Neural cell (in vitro differentiated cells): ENCODE measurements at regions not wholly inside any gene's neighbourhood (a gene's known extent, or its start where the extent isn't known, plus 50 kb on each side); places are given as distances from the start of the nearest gene placed in this dataset.

Source experiments
- H2AFZ ChIP-seq: fragments of 200-600, 300-800 bp; sonication (generic), shearing (Covaris generic); 2 replicates; pipeline ENCODE4 v1.6.0; 2014; ENCODE audit warnings: low read depth, mild to moderate bottlenecking, antibody characterized with exemption, low read length, moderate library complexity
- H3F3A ChIP-seq: fragments of 200-600 bp; shearing (Covaris generic); 2 replicates; pipeline ENCODE4 v1.6.1; 2016; ENCODE audit warnings: mild to moderate bottlenecking, moderate library complexity, mixed read lengths, antibody characterized with exemption, low read length; ENCODE audit not compliant: insufficient read depth, poor library complexity, severe bottlenecking
- H3K27ac ChIP-seq: fragments of 200-600, 300-800 bp; sonication (generic), shearing (Covaris generic); 2 replicates; pipeline ENCODE4 v1.5.1; 2014; ENCODE audit warnings: mild to moderate bottlenecking, low read length, moderate library complexity
- H3K27me3 ChIP-seq: fragments of 300-800, 200-600 bp; sonication (generic), shearing (Covaris generic); 2 replicates; pipeline ENCODE4 v1.6.0; 2014; ENCODE audit warnings: mild to moderate bottlenecking, low read depth, low read length, moderate library complexity; ENCODE audit not compliant: insufficient read depth
- H3K36me3 ChIP-seq: fragments of 300-800, 200-600 bp; sonication (generic), shearing (Covaris generic); 2 replicates; pipeline ENCODE4 v1.5.1; 2014; ENCODE audit warnings: mild to moderate bottlenecking, antibody characterized with exemption, low read length, moderate library complexity; ENCODE audit not compliant: insufficient read depth
- H3K4me2 ChIP-seq: fragments of 300-800, 200-600 bp; sonication (generic), shearing (Covaris generic); 2 replicates; pipeline ENCODE4 v1.6.0; 2014; ENCODE audit warnings: mild to moderate bottlenecking, low read length
- H3K4me3 ChIP-seq: fragments of 300-800, 200-600 bp; sonication (generic), shearing (Covaris generic); 2 replicates; pipeline ENCODE4 v1.5.1; 2014; ENCODE audit warnings: mild to moderate bottlenecking, low read length, moderate library complexity
- H3K79me2 ChIP-seq: fragments of 200-600 bp; shearing (Covaris generic); replicated peaks from 2 replicates; pipeline ENCODE4 v1.6.0; 2014; ENCODE audit warnings: mild to moderate bottlenecking, low read length, moderate library complexity; ENCODE audit not compliant: insufficient read depth
- H3K9ac ChIP-seq: fragments of 300-800, 200-600 bp; sonication (generic), shearing (Covaris generic); 2 replicates; pipeline ENCODE4 v1.6.1; 2016; ENCODE audit warnings: mild to moderate bottlenecking, low read length, mixed read lengths
- H3K9me2 ChIP-seq: fragments of 200-600 bp; shearing (Covaris generic); 2 replicates; pipeline ENCODE4 v1.6.1; 2016; ENCODE audit warnings: mild to moderate bottlenecking, low read length, mixed read lengths; ENCODE audit not compliant: insufficient read depth
- H3K9me3 ChIP-seq: fragments of 200-600, 300-800 bp; sonication (generic), shearing (Covaris generic); 2 replicates; pipeline ENCODE4 v1.6.1; 2016; ENCODE audit warnings: mild to moderate bottlenecking, mixed run types, low read length, moderate library complexity, mixed read lengths
- H4K20me1 ChIP-seq: fragments of 200-600 bp; shearing (Covaris generic); 2 replicates; pipeline ENCODE4 v1.6.1; 2016; ENCODE audit warnings: mild to moderate bottlenecking, mixed run types; ENCODE audit not compliant: insufficient read depth
- EP300 ChIP-seq: fragments of 450-650 bp; conservative IDR thresholded peaks from 2 replicates; pipeline ENCODE4 v1.6.1; 2014; ENCODE audit warnings: antibody characterized with exemption, mild to moderate bottlenecking, moderate library complexity; ENCODE audit not compliant: poor library complexity, severe bottlenecking
- EZH2 ChIP-seq: fragments of 200-600, 300-800 bp; shearing (Covaris generic), sonication (generic); IDR thresholded peaks from 2 replicates; pipeline ENCODE4 v1.6.1; 2014; ENCODE audit warnings: antibody characterized with exemption, low read length, borderline replicate concordance, mild to moderate bottlenecking; ENCODE audit not compliant: insufficient read depth, poor library complexity, severe bottlenecking
- MXI1 ChIP-seq: fragments of 450-650 bp; conservative IDR thresholded peaks from 2 replicates; pipeline ENCODE4 v1.6.1; 2014; ENCODE audit warnings: antibody characterized with exemption, mild to moderate bottlenecking; ENCODE audit not compliant: poor library complexity, severe bottlenecking
- POLR2AphosphoS5 ChIP-seq: IDR thresholded peaks from 2 replicates; pipeline ENCODE4 v1.6.1; 2012
- RAD21 ChIP-seq: fragments of 450-650 bp; conservative IDR thresholded peaks from 2 replicates; pipeline ENCODE4 v1.6.1; 2014; ENCODE audit warnings: antibody characterized with exemption, mild to moderate bottlenecking, moderate library complexity
- REST ChIP-seq: IDR thresholded peaks from 2 replicates; pipeline ENCODE4 v1.6.1; 2012; ENCODE audit warnings: borderline replicate concordance
- SMC3 ChIP-seq: fragments of 450-650 bp; conservative IDR thresholded peaks from 2 replicates; pipeline ENCODE4 v1.6.1; 2014; ENCODE audit warnings: antibody characterized with exemption, mild to moderate bottlenecking, moderate library complexity; ENCODE audit not compliant: poor library complexity
- TAF1 ChIP-seq: IDR thresholded peaks from 2 replicates; pipeline ENCODE4 v1.6.1; 2012; ENCODE audit warnings: low read depth
- TF ChIP-seq, protein P1 (sequence below): fragments of 450-650 bp; IDR thresholded peaks from 2 replicates; pipeline ENCODE4 v1.5.1; 2014; ENCODE audit warnings: antibody characterized with exemption, mild to moderate bottlenecking, moderate library complexity; ENCODE audit not compliant: poor library complexity, severe bottlenecking

DNA sequence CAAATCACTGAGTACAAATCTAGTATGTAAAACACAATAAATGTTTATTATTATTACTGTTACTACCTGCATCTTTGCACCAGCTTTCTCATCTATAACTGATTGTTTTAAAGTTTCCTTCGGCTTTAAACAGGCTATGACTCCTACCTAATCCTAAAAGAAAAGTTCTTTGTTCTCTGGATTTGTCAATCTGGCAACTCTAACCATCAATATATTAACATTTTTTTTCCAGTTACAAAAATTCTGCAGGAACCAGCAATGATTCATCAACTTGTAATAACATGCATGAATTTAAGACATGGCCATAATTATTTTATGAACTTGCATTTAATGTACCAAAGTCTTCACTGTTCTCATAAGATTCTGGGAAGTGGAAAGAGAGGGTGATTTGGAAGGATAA, 228.5 kb downstream of the PIK3R1 start:
- Histone ChIP-seq H3K9me3 (no peaks in the 10 kb centered on the region), H3K27ac (no peak overlapping the region), H3K9ac (no peak overlapping the region), H3K4me3 (no peak overlapping the region), H3K9me2 (no peaks in the 10 kb centered on the region), H3K4me2 (no peak overlapping the region), H3K79me2 (no peaks in the 10 kb centered on the region), H3K27me3 (no peaks in the 10 kb centered on the region), H3F3A (no peaks in the 10 kb centered on the region), H4K20me1 (no peaks in the 10 kb centered on the region), H2AFZ (no peak overlapping the region), H3K36me3 (no peaks in the 10 kb centered on the region)
- TF ChIP-seq REST (no peak), TAF1 (no peak), EP300 (no peak), POLR2AphosphoS5 (no peak), MXI1 (no peak), EZH2 (no peak), RAD21 (no peak), SMC3 (no peak)
- TF ChIP-seq, protein P1, sequence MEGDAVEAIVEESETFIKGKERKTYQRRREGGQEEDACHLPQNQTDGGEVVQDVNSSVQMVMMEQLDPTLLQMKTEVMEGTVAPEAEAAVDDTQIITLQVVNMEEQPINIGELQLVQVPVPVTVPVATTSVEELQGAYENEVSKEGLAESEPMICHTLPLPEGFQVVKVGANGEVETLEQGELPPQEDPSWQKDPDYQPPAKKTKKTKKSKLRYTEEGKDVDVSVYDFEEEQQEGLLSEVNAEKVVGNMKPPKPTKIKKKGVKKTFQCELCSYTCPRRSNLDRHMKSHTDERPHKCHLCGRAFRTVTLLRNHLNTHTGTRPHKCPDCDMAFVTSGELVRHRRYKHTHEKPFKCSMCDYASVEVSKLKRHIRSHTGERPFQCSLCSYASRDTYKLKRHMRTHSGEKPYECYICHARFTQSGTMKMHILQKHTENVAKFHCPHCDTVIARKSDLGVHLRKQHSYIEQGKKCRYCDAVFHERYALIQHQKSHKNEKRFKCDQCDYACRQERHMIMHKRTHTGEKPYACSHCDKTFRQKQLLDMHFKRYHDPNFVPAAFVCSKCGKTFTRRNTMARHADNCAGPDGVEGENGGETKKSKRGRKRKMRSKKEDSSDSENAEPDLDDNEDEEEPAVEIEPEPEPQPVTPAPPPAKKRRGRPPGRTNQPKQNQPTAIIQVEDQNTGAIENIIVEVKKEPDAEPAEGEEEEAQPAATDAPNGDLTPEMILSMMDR, result no peak

DNA sequence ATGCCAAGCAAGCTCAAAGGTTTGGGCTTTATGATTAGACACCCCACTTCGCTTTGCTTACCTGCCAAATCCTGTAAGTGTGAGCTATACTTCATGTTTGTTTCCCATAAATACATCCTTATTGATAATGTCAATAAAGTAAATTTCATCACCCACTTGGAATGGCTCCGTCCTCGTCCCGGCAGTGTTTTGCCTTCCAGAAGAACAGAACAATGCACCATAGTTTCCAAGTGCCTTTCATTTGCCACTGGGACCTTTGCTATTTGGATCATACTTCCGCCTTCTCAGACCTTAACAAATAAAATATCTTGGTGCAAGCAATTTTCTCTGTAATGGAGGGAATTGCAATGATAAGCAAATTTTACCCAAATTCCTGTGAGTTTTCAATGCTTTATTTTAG, 229.3 kb downstream of the PIK3R1 start:
- Histone ChIP-seq H3K4me3 (no peak overlapping the region), H3F3A (no peaks in the 10 kb centered on the region), H3K9ac (no peak overlapping the region), H3K27me3 (no peaks in the 10 kb centered on the region), H3K9me2 (no peaks in the 10 kb centered on the region), H3K9me3 (no peaks in the 10 kb centered on the region), H4K20me1 (no peaks in the 10 kb centered on the region), H3K4me2 (no peak overlapping the region), H3K79me2 (no peaks in the 10 kb centered on the region), H2AFZ (no peak overlapping the region), H3K27ac (no peak overlapping the region), H3K36me3 (no peaks in the 10 kb centered on the region)
- no peak for TF ChIP-seq EZH2
- TF ChIP-seq, protein P1, result no peak
- no peak for TF ChIP-seq TAF1
- TF ChIP-seq REST, result no peak
- no peak for TF ChIP-seq MXI1
- no peak for TF ChIP-seq RAD21
- no peak for TF ChIP-seq POLR2AphosphoS5
- TF ChIP-seq EP300, result no peak
- no peak for TF ChIP-seq SMC3
